ENCODE measurements at regions not wholly inside any gene's neighbourhood (a gene's known extent, or its start where the extent isn't known, plus 50 kb on each side); places are given as distances from the start of the nearest gene placed in this dataset.

DNA sequence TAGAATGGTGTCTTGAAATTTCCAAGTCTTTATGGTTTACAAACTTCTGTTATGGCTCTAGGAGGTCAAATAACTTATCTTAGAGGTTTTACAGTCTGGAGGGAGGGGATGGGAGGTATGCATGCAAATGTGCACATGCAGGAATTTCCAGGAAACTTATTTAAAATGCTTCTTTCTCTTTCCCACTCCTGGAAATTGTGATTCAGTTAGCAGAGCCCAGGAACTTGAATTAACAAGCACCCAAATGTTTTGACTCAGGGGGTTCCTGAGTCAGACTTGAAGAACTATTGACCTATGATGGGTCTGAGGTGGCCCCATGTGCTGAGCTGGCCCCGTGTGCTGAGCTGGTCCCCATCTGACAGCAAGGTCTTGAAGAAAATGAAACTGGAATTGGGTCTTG, 669.4 kb downstream of the INHBA start:
- DNase-seq (ENCODE audit: extremely low read depth, low read depth) = no peak
- TF ChIP-seq, protein P1, sequence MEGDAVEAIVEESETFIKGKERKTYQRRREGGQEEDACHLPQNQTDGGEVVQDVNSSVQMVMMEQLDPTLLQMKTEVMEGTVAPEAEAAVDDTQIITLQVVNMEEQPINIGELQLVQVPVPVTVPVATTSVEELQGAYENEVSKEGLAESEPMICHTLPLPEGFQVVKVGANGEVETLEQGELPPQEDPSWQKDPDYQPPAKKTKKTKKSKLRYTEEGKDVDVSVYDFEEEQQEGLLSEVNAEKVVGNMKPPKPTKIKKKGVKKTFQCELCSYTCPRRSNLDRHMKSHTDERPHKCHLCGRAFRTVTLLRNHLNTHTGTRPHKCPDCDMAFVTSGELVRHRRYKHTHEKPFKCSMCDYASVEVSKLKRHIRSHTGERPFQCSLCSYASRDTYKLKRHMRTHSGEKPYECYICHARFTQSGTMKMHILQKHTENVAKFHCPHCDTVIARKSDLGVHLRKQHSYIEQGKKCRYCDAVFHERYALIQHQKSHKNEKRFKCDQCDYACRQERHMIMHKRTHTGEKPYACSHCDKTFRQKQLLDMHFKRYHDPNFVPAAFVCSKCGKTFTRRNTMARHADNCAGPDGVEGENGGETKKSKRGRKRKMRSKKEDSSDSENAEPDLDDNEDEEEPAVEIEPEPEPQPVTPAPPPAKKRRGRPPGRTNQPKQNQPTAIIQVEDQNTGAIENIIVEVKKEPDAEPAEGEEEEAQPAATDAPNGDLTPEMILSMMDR (IDR thresholded peaks at IDR 0.05; ENCODE audit: low read depth, low read length) = no peak

DNA sequence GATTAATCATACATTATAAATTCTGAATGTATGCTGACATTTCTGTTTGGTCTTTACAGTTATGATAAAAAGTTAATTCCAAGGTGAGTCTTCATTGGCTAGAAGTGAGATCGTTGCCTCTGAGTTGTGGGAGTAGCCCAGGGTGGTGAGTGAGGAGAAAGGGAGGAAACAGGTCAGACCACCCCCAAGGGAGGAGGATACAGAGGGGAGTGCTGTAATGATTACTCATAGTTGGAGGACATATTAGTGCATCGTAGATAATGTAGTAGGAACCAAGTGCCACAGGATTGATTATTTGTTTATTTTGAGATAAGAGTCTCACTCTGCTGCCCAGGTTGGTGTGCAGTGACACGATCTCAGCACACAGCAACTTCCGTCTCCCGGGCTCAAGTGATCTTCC, 672.2 kb downstream of the INHBA start:
- TF ChIP-seq, protein P1 (IDR thresholded peaks at IDR 0.05; ENCODE audit: low read depth, low read length) = no peak
- DNase-seq (ENCODE audit: extremely low read depth, low read depth) = no peak

DNA sequence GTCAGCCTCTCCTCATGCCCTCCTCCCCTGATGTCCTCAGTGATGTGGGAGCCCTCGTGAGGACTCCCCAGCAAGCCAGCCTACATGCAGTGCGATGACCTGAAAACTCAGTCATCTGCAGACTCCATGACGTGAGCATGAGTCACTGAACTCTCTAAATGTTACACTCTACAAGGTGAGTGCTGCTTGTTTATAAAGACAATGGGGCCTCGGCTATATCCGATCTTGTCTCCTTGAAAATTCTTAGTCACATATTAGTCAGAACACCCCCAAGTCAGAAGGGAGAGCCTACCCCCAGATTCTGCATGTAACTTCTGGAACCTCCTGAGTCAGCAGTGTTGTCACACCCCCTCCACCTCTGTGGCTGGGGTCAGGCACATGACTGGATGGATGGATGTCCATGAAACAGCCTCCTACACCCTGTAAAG, 673.8 kb downstream of the INHBA start:
- TF ChIP-seq, protein P1 (IDR thresholded peaks at IDR 0.05; ENCODE audit: low read depth, low read length) = no peak
- no peak for DNase-seq (ENCODE audit: extremely low read depth, low read depth)

DNA sequence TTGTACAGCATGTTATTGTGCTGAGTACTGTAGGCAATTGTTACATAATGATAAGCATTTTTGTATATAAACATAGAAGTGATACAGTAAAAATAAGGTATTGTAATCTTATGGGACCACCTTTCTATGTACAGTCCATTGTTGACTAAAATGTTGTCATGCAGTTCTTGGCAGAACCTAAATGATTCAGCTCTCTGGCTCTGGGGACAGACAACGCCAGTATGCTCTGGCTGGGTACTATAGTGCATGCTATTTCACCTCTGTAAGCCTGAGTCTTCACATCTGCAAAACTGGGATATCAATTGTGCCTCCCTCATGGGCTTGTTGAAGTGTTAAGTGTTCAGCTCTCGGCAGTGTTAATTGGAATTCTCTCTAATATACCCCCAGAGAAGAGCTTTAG, 674.3 kb downstream of the INHBA start:
- no peak for DNase-seq (ENCODE audit: extremely low read depth, low read depth)
- TF ChIP-seq, protein P1 (IDR thresholded peaks at IDR 0.05; ENCODE audit: low read depth, low read length) = no peak

DNA sequence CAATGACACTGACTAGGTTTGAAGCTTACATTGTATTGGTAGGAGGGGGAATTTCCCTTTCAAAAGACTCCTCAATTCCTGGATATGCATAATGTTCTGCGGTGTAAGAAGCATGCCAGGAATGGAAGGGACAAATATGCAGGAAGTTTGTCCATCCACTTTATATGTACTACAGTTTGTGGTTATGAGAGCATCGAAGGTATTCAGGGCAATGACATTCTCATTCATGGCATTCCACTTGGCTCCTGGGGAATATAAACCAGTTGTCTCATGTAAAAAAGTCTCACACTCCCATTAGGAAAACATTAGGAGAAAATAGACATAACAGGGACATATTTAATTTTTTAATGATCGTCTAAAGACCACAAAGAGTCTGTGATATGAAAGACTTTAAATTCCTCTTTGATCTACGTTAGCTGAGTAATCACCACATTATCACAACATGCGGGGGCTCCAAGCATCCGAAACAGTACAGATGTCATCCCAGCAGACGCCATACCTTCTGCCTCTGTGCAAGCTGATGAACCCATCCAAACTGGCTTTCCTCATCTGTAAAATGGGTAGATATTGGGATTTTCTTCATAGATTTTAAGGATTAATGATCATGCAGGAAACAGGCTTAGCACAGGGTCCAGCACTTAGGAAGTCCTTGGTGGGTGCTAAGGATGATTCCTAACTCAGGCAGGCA, 675.3 kb downstream of the INHBA start:
- DNase-seq (ENCODE audit: extremely low read depth, low read depth) = peak; percentile 65
- TF ChIP-seq, protein P1 (IDR thresholded peaks at IDR 0.05; ENCODE audit: low read depth, low read length) = no peak

DNA sequence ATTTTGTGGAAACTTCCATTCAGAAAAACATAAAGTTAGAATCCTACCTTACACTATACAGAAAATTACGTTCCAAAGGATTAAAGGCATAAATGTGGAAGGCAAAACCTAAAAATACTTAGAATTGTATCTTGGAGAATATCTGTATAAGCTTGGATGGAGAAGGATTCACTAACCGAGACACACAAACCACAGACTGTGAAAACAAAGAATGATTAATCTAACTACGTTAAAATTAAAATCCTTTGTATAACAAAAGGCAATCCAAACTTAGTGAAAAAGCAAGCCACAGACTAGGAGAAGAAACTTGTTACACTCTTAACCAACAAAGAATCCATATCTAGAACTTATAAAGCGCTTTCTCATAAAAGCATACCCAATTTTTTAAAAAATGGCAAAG, 678.8 kb downstream of the INHBA start:
- TF ChIP-seq, protein P1 (IDR thresholded peaks at IDR 0.05; ENCODE audit: low read depth, low read length) = no peak
- no peak for DNase-seq (ENCODE audit: extremely low read depth, low read depth)

DNA sequence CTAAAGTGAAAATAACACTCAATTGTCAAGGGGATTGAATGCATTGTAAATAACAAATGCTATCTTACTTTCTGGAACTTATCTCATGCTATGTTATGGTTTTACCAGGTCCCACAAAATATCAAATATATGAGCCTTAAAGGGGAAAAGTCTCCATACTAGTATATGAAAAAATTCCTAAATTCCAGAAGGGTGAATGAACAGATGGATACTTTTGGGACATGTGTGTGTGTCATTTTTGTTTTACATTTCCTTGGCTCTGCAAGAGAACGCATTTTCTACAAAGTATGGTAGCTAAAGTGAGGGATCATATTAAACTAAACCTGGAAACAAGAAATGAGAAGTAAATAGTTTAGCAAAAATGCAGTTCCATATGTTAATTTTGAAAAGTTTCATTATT, 682.8 kb downstream of the INHBA start:
- TF ChIP-seq, protein P1 (IDR thresholded peaks at IDR 0.05; ENCODE audit: low read depth, low read length) = no peak
- no peak for DNase-seq (ENCODE audit: extremely low read depth, low read depth)
